GM12878 (cell line): ENCODE measurements at regions not wholly inside any gene's neighbourhood (a gene's known extent, or its start where the extent isn't known, plus 50 kb on each side); places are given as distances from the start of the nearest gene placed in this dataset.

Experiments
- ATAC-seq: fragments of 200-7000 bp; cut with Tn5 transposase; 3 replicates; pipeline ENCODE4 v1.9.1; 2020; ENCODE audit warnings: mild to moderate bottlenecking, moderate library complexity
- BruUV-seq: library from RNA; stranded (reverse); fragments of 400-500 nt; replicated peaks from 2 replicates; lab custom pipeline; 2021; lab: Mats Ljungman, UMichigan
- CTCF ChIA-PET: fragments of 300-600 bp; sonication (Branson Sonifier 250); formaldehyde crosslinking; extraction: SDS; loops from one replicate; lab custom pipeline; 2021; ENCODE audit warnings: inconsistent platforms; lab: Yijun Ruan, JAX
- POLR2A ChIA-PET: fragments of 350-600 bp; formaldehyde crosslinking; extraction: SDS; loops from one replicate; lab custom pipeline; 2021; ENCODE audit warnings: inconsistent platforms; lab: Charles Lee
- RAD21 ChIA-PET: fragments of 300-600 bp; sonication (Branson Sonifier 250); formaldehyde crosslinking; loops from one replicate; lab custom pipeline; 2023; ENCODE audit warnings: antibody characterized with exemption; ENCODE audit not compliant: unreplicated experiment; lab: Charles Lee
- SMC1A ChIA-PET: fragments of 300-600 bp; sonication (Branson Sonifier 250); formaldehyde crosslinking; loops from one replicate; lab custom pipeline; 2023; ENCODE audit not compliant: unreplicated experiment, uncharacterized antibody; lab: Charles Lee
- DNase-seq: peaks from one replicate; pipeline ENCODE4 v3.0.0-alpha.2; 2011; ENCODE audit warnings: low read depth, low spot score
- FAIRE-seq: peaks from 3 replicates; lab custom pipeline; 2011; peaks lifted over from hg19 to GRCh38; lab: Jason Lieb, UNC
- H2AFZ ChIP-seq: 2 replicates; pipeline ENCODE4 v1.6.0; 2011; ENCODE audit warnings: low read depth, low read length, control low read depth; ENCODE audit not compliant: control insufficient read depth
- H3K27ac ChIP-seq: 2 replicates; pipeline ENCODE4 v1.5.1; 2011; ENCODE audit warnings: control low read depth; ENCODE audit not compliant: control insufficient read depth, insufficient read depth
- H3K27me3 ChIP-seq, 2 experiments: replicated peaks in 1 of 2; 2 replicates each; pipeline versions ENCODE4 v1.6.0 to v1.6.1; 2011; ENCODE audit warnings: low read length in 1 of 2; ENCODE audit not compliant: control insufficient read depth in 2 of 2, insufficient read depth in 2 of 2
- H3K36me3 ChIP-seq, 2 experiments: 2 replicates each; pipeline ENCODE4 v1.5.1; 2011; ENCODE audit warnings: low read length in 1 of 2; ENCODE audit not compliant: control insufficient read depth in 2 of 2, insufficient read depth in 2 of 2
- H3K4me1 ChIP-seq: 2 replicates; pipeline ENCODE4 v1.6.1; 2011; ENCODE audit warnings: mild to moderate bottlenecking, low read length, moderate library complexity, mixed read lengths; ENCODE audit not compliant: control insufficient read depth, insufficient read depth
- H3K4me2 ChIP-seq: 2 replicates; pipeline ENCODE4 v1.6.0; 2011; ENCODE audit warnings: control low read depth; ENCODE audit not compliant: control insufficient read depth, insufficient read depth
- H3K4me3 ChIP-seq: fragments of 200-600 bp; sonication (generic); 2 replicates; pipeline ENCODE4 v1.5.1; 2016
- H3K79me2 ChIP-seq: 2 replicates; pipeline ENCODE4 v1.6.0; 2011; ENCODE audit warnings: low read length; ENCODE audit not compliant: control insufficient read depth, insufficient read depth
- H3K9ac ChIP-seq: 2 replicates; pipeline ENCODE4 v1.8.0; 2011; ENCODE audit warnings: low read length, control low read depth, mixed read lengths; ENCODE audit not compliant: control insufficient read depth, insufficient read depth
- H3K9me3 ChIP-seq: replicated peaks from 3 replicates; pipeline ENCODE4 v1.5.1; 2011; ENCODE audit warnings: mild to moderate bottlenecking, low read length; ENCODE audit not compliant: control insufficient read depth, insufficient read depth
- H4K20me1 ChIP-seq: 2 replicates; pipeline ENCODE4 v1.6.0; 2011; ENCODE audit not compliant: control insufficient read depth, insufficient read depth
- ASH2L ChIP-seq: fragments of 300-600, 200-600 bp; sonication (generic); IDR thresholded peaks from 2 replicates; pipeline ENCODE4 v1.6.1; 2017; ENCODE audit warnings: low read depth, mild to moderate bottlenecking, borderline replicate concordance
- FOS ChIP-seq: IDR thresholded peaks from 3 replicates; pipeline ENCODE4 v1.6.1; 2011; ENCODE audit warnings: borderline replicate concordance; ENCODE audit not compliant: insufficient read length; ENCODE audit errors: extremely low read depth
- FOXK2 ChIP-seq: fragments of 450-650 bp; IDR thresholded peaks from 2 replicates; pipeline ENCODE4 v1.6.1; 2017; ENCODE audit warnings: mild to moderate bottlenecking, moderate library complexity
- HCFC1 ChIP-seq: fragments of 150-350 bp; IDR thresholded peaks from 2 replicates; pipeline ENCODE4 v1.6.1; 2014; ENCODE audit warnings: low read length
- HDAC2 ChIP-seq: fragments of 200-600 bp; sonication (generic); IDR thresholded peaks from 2 replicates; pipeline ENCODE4 v1.6.1; 2017
- JUND ChIP-seq: IDR thresholded peaks from 2 replicates; pipeline ENCODE4 v1.6.1; 2012; ENCODE audit warnings: low read depth, mild to moderate bottlenecking, low read length, improper control_type of control experiment, moderate library complexity
- KLF5 ChIP-seq: fragments of 450-650 bp; IDR thresholded peaks from 2 replicates; pipeline ENCODE4 v1.6.1; 2014; ENCODE audit warnings: mild to moderate bottlenecking; ENCODE audit not compliant: partially characterized antibody
- PML ChIP-seq: IDR thresholded peaks from 2 replicates; pipeline ENCODE4 v1.6.1; 2012; ENCODE audit warnings: low read length, inconsistent platforms
- RAD21 ChIP-seq: IDR thresholded peaks from 2 replicates; pipeline ENCODE4 v1.6.1; 2011; ENCODE audit warnings: mild to moderate bottlenecking, low read depth, low read length, moderate library complexity; ENCODE audit not compliant: insufficient read depth
- RBBP5 ChIP-seq: fragments of 200-600 bp; sonication (generic); conservative IDR thresholded peaks from 2 replicates; pipeline ENCODE4 v1.6.1; 2016
- ZNF207 ChIP-seq: fragments of 450-650 bp; IDR thresholded peaks from 2 replicates; pipeline ENCODE4 v1.6.1; 2014; ENCODE audit warnings: antibody characterized with exemption, mild to moderate bottlenecking, borderline replicate concordance
- ZNF384 ChIP-seq: IDR thresholded peaks from 2 replicates; pipeline ENCODE4 v1.6.1; 2012; ENCODE audit warnings: low read depth, mild to moderate bottlenecking, low read length, improper control_type of control experiment, borderline replicate concordance
- WGBS: methylation state at CpG from one replicate; pipeline ENCODE4 v1.1.6; 2016; ENCODE audit warnings: low lambda C conversion rate; ENCODE audit not compliant: insufficient replicate concordance, insufficient coverage; ENCODE audit errors: missing lambda C conversion rate; 5-methylcytosine and 5-hydroxymethylcytosine counted together
- in situ Hi-C: fragments of 300-500 bp; cut with MboI; formaldehyde crosslinking; loops from 9 replicates; pipeline ENCODE4 v1.14.3; 2018; ENCODE audit warnings: mixed read lengths
- intact Hi-C: fragments of 100-400 bp; cut with micrococcal nuclease; formaldehyde crosslinking; loops from one replicate; pipeline ENCODE4 v1.14.2; 2022; ENCODE audit not compliant: unreplicated experiment
- TF ChIP-seq, protein P1 (sequence below): fragments of 450-650 bp; IDR thresholded peaks from 2 replicates; pipeline ENCODE4 v1.6.1; 2016; ENCODE audit warnings: mild to moderate bottlenecking
- TF ChIP-seq, protein P2 (sequence below): fragments of 450-650 bp; IDR thresholded peaks from 2 replicates; pipeline ENCODE4 v1.6.1; 2014; ENCODE audit warnings: mild to moderate bottlenecking
- TF ChIP-seq, protein P3 (sequence below): fragments of 450-650 bp; IDR thresholded peaks from 2 replicates; pipeline ENCODE4 v1.6.1; 2017; ENCODE audit warnings: borderline replicate concordance
- TF ChIP-seq, protein P4 (sequence below): IDR thresholded peaks from 2 replicates; pipeline ENCODE4 v1.6.1; 2011; ENCODE audit warnings: mild to moderate bottlenecking, low read depth, low read length, moderate library complexity; ENCODE audit not compliant: insufficient replicate concordance

DNA sequence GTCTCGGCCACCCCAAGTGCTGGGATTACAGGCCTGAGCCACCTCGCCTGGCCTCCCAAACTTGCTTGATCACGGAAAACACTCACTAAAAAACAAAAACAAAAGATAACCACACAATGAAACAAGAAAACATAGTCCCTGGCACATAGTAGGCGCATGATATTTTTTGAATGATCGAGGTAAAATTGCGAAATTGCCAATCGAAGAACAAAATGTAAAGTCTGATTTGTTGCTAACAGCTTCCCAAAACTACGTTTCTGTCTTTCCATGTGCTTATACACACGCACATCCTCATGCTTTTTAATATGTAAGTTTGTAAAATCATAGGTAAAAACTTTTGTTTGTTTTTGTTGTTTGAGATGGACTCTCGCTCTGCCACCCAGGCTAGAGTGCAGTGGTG lies 168.5 kb upstream of the SALL4 start:
- RAD21 ChIA-PET, result no interaction called here
- H4K20me1 ChIP-seq, result no peaks in the 10 kb centered on the region
- H3K27me3 ChIP-seq, result no peaks in the 10 kb centered on the region
- POLR2A ChIA-PET, result no interaction called here
- H3K4me3 ChIP-seq, result no peak overlapping the region
- H3K27ac ChIP-seq, result no peak overlapping the region
- no peak overlapping the region for H3K9ac ChIP-seq
- no peaks in the 10 kb centered on the region for H3K4me1 ChIP-seq
- no peak for FAIRE-seq
- no peaks in the 10 kb centered on the region for H3K36me3 ChIP-seq
- no TSS peak for BruUV-seq
- DNase-seq, result no peak
- no peak overlapping the region for H2AFZ ChIP-seq
- intact Hi-C loops (no loop called here), in situ Hi-C loops (no loop called here)
- no peaks in the 10 kb centered on the region for H3K79me2 ChIP-seq
- WGBS, result 57% methylated on average over 10 of the region's 10 CpGs
- TF ChIP-seq ZNF384, result no peak
- TF ChIP-seq, protein P1, sequence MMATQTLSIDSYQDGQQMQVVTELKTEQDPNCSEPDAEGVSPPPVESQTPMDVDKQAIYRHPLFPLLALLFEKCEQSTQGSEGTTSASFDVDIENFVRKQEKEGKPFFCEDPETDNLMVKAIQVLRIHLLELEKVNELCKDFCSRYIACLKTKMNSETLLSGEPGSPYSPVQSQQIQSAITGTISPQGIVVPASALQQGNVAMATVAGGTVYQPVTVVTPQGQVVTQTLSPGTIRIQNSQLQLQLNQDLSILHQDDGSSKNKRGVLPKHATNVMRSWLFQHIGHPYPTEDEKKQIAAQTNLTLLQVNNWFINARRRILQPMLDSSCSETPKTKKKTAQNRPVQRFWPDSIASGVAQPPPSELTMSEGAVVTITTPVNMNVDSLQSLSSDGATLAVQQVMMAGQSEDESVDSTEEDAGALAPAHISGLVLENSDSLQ, result no peak
- TF ChIP-seq, protein P2, sequence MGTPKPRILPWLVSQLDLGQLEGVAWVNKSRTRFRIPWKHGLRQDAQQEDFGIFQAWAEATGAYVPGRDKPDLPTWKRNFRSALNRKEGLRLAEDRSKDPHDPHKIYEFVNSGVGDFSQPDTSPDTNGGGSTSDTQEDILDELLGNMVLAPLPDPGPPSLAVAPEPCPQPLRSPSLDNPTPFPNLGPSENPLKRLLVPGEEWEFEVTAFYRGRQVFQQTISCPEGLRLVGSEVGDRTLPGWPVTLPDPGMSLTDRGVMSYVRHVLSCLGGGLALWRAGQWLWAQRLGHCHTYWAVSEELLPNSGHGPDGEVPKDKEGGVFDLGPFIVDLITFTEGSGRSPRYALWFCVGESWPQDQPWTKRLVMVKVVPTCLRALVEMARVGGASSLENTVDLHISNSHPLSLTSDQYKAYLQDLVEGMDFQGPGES, result no peak
- TF ChIP-seq HDAC2, result no peak
- no peak for TF ChIP-seq FOS
- no peak for TF ChIP-seq ASH2L
- no peak for TF ChIP-seq KLF5
- TF ChIP-seq FOXK2, result no peak
- TF ChIP-seq HCFC1, result no peak
- no peak for TF ChIP-seq JUND
- TF ChIP-seq, protein P3, sequence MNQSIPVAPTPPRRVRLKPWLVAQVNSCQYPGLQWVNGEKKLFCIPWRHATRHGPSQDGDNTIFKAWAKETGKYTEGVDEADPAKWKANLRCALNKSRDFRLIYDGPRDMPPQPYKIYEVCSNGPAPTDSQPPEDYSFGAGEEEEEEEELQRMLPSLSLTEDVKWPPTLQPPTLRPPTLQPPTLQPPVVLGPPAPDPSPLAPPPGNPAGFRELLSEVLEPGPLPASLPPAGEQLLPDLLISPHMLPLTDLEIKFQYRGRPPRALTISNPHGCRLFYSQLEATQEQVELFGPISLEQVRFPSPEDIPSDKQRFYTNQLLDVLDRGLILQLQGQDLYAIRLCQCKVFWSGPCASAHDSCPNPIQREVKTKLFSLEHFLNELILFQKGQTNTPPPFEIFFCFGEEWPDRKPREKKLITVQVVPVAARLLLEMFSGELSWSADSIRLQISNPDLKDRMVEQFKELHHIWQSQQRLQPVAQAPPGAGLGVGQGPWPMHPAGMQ, result no peak
- TF ChIP-seq ZNF207, result no peak
- TF ChIP-seq RAD21, result no peak
- no peak for TF ChIP-seq PML
- TF ChIP-seq RBBP5, result no peak
- TF ChIP-seq, protein P4, sequence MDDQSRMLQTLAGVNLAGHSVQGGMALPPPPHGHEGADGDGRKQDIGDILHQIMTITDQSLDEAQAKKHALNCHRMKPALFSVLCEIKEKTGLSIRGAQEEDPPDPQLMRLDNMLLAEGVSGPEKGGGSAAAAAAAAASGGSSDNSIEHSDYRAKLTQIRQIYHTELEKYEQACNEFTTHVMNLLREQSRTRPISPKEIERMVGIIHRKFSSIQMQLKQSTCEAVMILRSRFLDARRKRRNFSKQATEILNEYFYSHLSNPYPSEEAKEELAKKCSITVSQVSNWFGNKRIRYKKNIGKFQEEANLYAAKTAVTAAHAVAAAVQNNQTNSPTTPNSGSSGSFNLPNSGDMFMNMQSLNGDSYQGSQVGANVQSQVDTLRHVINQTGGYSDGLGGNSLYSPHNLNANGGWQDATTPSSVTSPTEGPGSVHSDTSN, result no peak
- SMC1A ChIA-PET, result no interaction called here
- H3K9me3 ChIP-seq, result no peaks in the 10 kb centered on the region
- CTCF ChIA-PET, result no interaction called here
- no peak overlapping the region for H3K4me2 ChIP-seq
- no peak for ATAC-seq
